ENCODE measurements at regions not wholly inside any gene's neighbourhood (a gene's known extent, or its start where the extent isn't known, plus 50 kb on each side); places are given as distances from the start of the nearest gene placed in this dataset.

- TF ChIP-seq GABPA (IDR thresholded peaks at IDR 0.05; ENCODE audit: low read depth) (no peak), CTCF (IDR thresholded peaks at IDR 0.05; ENCODE audit: insufficient read depth, low read length) (no peak), REST (IDR thresholded peaks at IDR 0.05; ENCODE audit: insufficient replicate concordance, low read depth) (no peak), POLR2AphosphoS5 (IDR thresholded peaks at IDR 0.05; ENCODE audit: low read depth) (no peak), SPI1 (IDR thresholded peaks at IDR 0.05; ENCODE audit: borderline replicate concordance, low read depth) (no peak)
These were observed 355.1 kb upstream of the GRIA1 start for GRCh38 chr5:153135411-153135810.
